Peyer's patch (tissue), 4 donors: ENCODE measurements at regions not wholly inside any gene's neighbourhood (a gene's known extent, or its start where the extent isn't known, plus 50 kb on each side); places are given as distances from the start of the nearest gene placed in this dataset.

ENCODE experiments used
- POLR2A ChIP-seq, 2 donors: fragments of 450-650 bp; IDR thresholded peaks; one replicate each; pipeline ENCODE4 v1.5.1; 2017; ENCODE audit warnings: antibody characterized with exemption in 2 of 2, mild to moderate bottlenecking in 2 of 2, moderate library complexity in 2 of 2
- TF ChIP-seq, protein P1 (sequence below), 6 experiments: fragments of 450-650 bp in 4 of 6; fragments of 200-600 bp in 2 of 6; sonication (generic) in 1 of 6; IDR thresholded peaks; one replicate each; pipeline ENCODE4 v1.5.1; 2017 to 2019; ENCODE audit warnings: antibody characterized with exemption in 6 of 6, mild to moderate bottlenecking in 3 of 6, moderate library complexity in 1 of 6

DNA sequence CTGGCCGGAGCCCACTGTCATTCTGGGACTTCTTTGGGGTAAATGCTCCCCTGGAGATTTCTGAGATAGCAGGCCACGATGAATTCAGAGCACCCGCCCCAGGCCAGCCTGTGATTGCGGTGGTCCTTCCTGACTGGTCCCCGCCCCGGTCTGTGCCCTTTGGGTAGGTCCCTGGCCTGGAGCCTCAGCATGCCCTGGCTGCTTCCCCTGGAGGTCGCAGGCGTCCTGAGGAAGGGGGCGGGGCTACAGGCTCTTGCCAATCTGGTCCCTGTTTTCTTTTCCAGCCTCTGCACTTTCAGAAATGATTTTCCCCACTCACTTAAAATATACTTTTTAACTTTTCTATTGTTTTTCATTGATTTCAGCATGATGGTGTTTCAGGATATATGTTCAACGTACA lies 250.2 kb upstream of the ATP10A start:
- TF ChIP-seq, protein P1, sequence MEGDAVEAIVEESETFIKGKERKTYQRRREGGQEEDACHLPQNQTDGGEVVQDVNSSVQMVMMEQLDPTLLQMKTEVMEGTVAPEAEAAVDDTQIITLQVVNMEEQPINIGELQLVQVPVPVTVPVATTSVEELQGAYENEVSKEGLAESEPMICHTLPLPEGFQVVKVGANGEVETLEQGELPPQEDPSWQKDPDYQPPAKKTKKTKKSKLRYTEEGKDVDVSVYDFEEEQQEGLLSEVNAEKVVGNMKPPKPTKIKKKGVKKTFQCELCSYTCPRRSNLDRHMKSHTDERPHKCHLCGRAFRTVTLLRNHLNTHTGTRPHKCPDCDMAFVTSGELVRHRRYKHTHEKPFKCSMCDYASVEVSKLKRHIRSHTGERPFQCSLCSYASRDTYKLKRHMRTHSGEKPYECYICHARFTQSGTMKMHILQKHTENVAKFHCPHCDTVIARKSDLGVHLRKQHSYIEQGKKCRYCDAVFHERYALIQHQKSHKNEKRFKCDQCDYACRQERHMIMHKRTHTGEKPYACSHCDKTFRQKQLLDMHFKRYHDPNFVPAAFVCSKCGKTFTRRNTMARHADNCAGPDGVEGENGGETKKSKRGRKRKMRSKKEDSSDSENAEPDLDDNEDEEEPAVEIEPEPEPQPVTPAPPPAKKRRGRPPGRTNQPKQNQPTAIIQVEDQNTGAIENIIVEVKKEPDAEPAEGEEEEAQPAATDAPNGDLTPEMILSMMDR (IDR thresholded peaks at IDR 0.05) = no peak
- TF ChIP-seq POLR2A (IDR thresholded peaks at IDR 0.05) = no peak
